ENCODE measurements at regions not wholly inside any gene's neighbourhood (a gene's known extent, or its start where the extent isn't known, plus 50 kb on each side); places are given as distances from the start of the nearest gene placed in this dataset.

DNA sequence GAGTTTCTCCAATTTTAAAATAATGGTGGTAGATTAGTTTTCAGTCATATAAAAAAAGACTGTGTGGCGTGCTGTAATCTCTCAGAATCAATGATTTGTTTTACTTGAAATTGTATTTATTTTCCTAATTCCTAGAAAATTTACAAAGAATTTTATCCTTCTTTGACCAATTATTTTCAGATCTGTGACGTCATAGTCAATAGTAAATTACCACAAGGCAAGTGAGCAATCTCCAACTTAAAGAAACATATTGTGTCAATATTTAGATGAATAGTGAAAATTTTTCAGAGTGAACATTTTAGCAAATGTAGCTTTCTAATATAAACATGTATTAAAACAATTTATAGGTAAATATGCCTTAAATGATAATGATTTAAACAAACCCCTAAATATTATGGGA lies 829.6 kb downstream of the CDY2B start:
- TF ChIP-seq, protein P1, sequence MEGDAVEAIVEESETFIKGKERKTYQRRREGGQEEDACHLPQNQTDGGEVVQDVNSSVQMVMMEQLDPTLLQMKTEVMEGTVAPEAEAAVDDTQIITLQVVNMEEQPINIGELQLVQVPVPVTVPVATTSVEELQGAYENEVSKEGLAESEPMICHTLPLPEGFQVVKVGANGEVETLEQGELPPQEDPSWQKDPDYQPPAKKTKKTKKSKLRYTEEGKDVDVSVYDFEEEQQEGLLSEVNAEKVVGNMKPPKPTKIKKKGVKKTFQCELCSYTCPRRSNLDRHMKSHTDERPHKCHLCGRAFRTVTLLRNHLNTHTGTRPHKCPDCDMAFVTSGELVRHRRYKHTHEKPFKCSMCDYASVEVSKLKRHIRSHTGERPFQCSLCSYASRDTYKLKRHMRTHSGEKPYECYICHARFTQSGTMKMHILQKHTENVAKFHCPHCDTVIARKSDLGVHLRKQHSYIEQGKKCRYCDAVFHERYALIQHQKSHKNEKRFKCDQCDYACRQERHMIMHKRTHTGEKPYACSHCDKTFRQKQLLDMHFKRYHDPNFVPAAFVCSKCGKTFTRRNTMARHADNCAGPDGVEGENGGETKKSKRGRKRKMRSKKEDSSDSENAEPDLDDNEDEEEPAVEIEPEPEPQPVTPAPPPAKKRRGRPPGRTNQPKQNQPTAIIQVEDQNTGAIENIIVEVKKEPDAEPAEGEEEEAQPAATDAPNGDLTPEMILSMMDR (IDR thresholded peaks at IDR 0.05; ENCODE audit: low read depth, low read length, poor library complexity, severe bottlenecking), result no peak
- TF ChIP-seq EZH2phosphoT487 (IDR thresholded peaks at IDR 0.05; ENCODE audit: borderline replicate concordance, low read length), result no peak
